GM19025 (cell line): ENCODE measurements at regions not wholly inside any gene's neighbourhood (a gene's known extent, or its start where the extent isn't known, plus 50 kb on each side); places are given as distances from the start of the nearest gene placed in this dataset.
"Not testable (repeated sequence)": the region's sequence is repeated elsewhere in the genome, so short reads cannot be mapped to it uniquely, and the experiment has no call there.

Source experiments
- ATAC-seq: cut with Tn5 transposase; IDR thresholded peaks from one replicate; pipeline ENCODE4 v1.9.1; 2021; ENCODE audit warnings: mild to moderate bottlenecking, low read depth, moderate library complexity; ENCODE audit not compliant: unreplicated experiment

DNA sequence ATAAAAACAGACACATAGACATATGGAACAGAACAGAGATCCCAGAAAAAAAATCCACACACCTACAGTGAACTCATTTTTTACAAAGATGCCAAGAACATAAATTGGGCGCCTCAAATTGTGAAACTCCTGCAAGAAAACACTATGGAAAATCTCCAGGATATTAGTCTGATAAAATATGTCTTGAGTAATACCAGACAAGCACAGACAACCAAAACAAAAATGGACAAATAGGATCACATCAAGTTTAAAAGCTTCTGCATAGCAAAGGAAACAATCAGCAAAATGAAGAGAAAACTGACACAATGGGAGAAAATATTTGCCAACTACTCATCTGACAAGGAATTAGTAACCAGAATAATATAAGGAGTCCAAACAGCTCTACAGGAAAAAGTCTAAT is 337.3 kb upstream of the DIPK2B start:
- no peak for ATAC-seq

GRCh38 chrX:45527834-45528233 is 327.2 kb upstream of the DIPK2B start:
- ATAC-seq = no peak

GRCh38 chrX:45524805-45525204 is 324.1 kb upstream of the DIPK2B start:
- ATAC-seq = no peak

- no peak for ATAC-seq
Measured at GRCh38 chrX:45524296-45524695, 323.6 kb upstream of the DIPK2B start.

DNA sequence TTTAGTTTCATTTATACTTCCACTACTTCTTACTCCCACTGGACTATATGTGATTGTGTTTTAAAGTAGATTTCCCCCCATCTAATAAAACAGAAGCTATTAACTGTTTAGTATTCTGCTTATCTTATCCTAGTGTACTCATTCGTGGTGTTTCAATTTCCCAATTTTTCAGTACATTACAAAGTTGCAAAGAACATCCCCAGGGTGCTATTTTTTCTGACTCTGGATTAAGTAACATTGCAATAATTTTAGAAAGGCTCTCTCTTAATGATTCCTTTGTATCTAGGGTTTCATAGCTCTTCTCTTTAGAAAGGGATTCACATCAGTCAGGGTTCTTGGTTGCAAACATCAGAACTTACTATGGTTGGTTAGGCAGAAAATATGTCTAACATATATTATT is 317.9 kb upstream of the DIPK2B start:
- ATAC-seq = no peak

DNA sequence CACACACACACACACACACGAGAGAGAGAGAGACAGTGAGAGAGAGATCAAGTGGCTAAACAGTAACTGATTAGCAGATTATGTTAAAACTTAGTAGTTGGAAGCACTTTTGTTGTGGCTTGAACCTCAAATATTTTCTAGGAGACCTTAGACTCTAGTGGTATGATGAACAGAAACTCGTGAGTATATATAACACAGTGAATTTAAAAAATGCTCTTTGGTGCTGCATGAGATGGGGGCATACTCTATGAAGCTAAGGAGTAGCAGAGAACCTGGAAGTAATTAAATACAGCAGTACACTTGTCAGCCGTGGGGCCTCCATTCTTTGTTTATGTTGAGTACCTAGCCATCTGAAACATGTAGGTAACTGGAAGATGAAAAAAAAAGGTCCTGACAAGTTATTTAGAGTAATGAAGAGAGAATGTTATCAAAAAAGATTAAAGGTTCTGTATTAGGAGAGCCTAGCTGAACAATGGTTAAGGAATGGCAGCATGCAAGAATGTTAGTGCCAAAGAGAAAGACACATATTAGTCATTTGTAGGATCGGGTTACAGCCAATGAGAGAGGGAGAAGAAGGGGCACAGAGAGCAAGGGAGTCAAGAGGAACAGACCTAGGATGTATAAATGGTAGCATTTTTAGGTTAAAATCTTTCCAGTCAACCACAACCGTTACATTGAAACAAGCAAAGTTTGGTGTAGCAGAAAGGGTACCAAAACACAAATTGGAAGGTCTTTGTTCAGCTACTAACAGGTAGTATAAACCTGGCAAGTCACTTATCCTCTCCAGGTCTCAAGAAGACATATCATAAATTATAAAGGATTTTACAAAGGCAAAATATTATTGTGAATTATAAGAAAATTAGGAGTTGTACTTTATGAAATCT is 316.7 kb upstream of the DIPK2B start:
- ATAC-seq = no peak

DNA sequence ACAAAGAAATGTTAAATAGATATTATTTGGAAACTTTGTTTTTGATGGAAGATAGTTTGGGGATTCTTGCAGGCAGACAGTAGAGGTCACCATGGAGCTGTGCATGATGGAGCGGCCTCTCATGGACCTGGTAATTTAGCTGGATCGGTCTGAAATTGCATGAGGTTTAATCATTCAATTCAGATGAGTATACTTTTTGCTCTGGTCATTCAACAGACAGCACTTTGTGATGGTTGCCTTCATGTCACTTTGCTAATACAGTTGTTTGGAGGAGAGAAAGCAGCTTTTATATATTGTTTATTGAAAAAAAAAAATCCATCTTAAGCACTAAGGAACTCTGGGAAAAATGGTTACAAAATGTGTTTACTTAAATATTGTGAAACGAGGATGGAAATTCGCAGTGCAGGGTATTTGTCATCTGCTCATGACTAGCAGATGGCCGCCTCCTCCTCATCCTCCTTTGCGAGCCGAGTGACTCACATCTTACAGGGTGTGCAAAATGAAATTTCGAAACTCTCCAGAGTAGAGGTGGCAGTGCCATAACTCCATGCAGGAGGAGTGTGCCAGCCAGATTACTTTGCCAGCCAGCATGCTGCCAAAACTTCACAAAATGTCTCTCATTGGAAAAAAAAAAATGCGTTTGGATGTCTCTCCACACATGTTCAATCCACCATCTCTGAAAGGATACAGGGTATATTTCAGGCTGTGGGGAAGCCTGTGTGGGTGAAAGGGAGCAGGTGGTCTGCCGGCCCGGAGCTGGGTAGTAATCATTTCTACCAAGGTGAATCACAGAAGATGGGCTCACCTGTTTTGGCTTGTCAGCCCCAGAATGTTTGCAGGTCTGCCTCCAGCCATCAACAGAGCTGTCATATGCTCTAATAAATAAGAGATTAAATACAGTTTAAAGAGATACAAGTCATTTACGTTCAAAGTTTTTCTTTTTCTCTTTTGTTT is 314.9 kb upstream of the DIPK2B start:
- no peak for ATAC-seq

DNA sequence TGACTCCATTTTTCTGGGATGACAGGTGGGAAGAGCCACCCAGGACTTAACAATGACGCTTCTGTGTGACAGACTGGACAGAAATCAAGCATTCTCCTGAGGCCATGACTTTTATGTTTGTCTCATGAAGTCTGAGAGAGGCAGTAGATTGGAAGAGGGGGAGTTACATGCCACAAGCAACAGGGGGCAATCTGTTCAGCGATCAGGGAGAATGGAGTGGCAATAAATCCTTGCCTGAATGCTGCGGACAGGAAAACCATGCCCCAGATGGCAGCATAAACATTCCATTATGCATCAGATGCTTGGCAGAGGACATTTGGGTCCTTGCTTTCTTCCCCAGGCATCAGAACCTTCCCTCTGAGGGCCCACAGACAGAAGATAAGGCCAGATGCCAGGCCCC is 312.4 kb upstream of the DIPK2B start:
- no peak for ATAC-seq

- no peak for ATAC-seq
Measured at GRCh38 chrX:45508454-45508853, 307.8 kb upstream of the DIPK2B start.

- no peak for ATAC-seq
Measured at GRCh38 chrX:45506149-45506730, 305.6 kb upstream of the DIPK2B start.

DNA sequence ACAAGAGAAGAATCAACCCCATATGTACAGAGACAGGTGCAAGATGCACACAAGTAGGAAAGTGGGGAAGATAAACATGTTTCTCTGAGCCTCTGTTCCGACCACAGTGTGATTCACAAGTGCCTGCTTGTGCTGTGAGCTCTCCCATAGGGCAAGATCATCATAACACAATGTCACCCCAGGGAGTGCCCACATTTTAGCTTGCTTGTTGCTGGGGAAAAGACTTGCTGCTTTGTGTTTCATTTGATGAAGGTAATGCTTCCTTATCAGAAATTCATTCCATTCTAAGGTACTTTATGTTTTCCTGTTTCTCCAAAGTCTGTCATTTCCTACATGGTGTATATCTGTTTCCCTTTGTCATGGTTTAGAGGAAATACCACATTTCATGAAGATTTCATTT is 304.5 kb upstream of the DIPK2B start:
- no peak for ATAC-seq

DNA sequence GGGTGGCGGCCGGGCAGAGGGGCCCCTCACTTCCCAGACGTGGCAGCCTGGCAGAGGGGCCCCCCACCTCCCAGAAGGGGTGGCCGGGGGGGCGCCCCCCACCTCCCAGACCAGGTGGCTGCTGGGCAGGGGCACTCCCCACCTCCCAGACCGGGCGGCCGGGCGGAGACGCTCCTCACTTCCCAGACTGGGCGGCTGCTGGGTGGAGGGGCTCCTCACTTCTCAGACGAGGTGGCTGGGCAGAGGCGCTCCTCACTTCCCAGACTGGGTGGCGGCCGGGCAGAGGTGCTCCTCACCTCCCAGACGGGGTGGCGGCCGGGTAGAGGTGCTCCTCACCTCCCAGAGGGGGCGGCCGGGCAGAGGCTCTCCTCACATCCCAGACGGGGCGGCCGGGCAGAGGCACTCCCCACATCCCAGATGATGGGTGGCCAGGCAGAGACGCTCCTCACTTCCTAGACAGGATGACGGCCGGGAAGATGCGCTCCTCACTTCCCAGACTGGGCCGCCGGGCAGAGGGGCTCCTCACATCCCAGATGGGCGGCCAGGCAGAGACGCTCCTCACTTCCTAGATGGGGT is 303.2 kb upstream of the DIPK2B start:
- ATAC-seq = not testable (repeated sequence)

GRCh38 chrX:45502396-45502795 is 301.7 kb upstream of the DIPK2B start:
- no peak for ATAC-seq

- no peak for ATAC-seq
Measured at GRCh38 chrX:45497290-45497689, 296.6 kb upstream of the DIPK2B start.

DNA sequence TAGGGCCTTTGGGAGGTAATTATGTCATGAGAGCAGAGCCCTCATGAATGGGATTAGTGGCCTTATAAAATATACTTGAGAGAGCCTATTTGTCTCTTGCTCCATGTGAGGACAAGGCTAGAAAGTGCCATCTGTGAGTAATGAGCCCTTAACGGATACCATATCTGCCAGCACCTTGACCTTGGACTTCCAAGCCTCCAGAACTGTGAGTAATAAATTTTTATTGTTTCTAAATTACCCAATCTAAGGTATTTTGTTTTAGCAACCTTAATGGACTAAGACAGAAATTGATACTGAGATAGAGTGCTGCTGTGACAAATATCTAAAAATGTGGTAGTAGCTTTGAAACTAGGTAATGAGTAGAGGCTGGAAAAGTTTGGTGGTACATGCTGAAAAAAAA is 285.0 kb upstream of the DIPK2B start:
- no peak for ATAC-seq

DNA sequence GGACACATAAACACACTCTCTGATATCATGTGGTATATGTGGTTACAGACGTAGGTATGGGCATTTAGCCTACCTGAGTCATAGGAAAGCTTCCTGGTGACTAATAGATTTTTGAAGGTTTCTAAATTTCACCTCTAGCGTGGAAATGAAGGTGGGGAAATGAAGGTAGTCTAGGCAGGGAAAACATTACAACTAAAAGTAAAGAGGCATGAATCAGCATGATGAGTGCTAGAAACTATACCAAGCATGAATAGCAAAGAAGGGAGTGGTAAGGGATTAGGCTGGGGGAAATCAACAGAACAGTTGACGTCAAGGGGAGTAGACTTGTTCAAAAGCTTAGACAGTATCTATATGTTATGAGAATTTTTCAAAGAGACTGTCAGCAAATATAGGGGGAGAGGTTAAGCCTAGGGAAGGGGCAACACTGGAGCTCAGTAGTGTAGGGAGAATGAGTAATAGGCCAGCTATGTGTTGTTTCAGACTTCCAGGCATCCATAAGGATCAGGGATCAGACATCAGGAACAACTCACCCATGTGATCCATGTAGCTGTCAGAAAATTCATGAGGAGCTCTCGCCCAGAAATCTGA is 279.3 kb upstream of the DIPK2B start:
- no peak for ATAC-seq

- ATAC-seq = no peak
Measured at GRCh38 chrX:45479196-45479834, 278.6 kb upstream of the DIPK2B start.

GRCh38 chrX:45472968-45473367 is 272.3 kb upstream of the DIPK2B start:
- ATAC-seq = no peak

DNA sequence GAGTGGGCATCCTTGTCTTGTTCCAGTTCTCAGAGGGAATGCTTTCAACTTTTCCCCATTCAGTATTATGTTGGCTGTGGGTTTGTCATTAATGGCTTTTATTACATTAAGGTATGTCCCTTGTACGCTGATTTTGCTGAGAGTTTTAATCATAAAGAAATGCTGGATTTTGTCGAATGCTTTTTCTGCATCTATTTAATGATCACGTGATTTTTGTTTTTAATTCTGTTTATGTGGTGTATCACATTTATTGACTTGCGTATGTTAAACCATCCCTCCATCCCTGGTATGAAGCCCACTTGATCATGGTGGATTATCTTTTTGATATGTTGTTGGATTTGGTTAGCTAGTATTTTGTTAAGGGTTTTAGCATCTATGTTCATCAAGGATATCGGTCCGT is 266.9 kb upstream of the DIPK2B start:
- not testable (repeated sequence) for ATAC-seq

DNA sequence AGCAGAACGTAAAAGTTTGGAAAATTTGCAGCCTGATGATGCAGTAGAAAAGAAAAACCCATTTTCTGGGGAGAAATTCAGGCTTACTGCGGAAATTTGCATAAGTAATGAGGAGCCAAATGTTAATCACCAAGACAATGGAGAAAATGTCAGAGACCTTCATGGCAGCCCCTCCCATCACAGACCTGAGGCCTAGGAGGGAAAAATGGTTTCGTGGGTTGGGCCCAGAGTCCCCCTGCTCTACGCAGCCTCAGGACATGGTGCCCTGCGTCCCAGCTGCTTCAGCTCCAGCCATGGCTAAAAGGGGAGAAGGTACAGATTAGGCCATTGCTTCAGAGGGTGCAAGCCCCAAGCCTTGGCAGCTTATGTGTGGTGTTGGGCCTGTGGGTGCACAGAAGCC is 255.1 kb upstream of the DIPK2B start:
- not testable (repeated sequence) for ATAC-seq
